ENCODE measurements at regions not wholly inside any gene's neighbourhood (a gene's known extent, or its start where the extent isn't known, plus 50 kb on each side); places are given as distances from the start of the nearest gene placed in this dataset.
"Not testable (repeated sequence)": the region's sequence is repeated elsewhere in the genome, so short reads cannot be mapped to it uniquely, and the experiment has no call there.

DNA sequence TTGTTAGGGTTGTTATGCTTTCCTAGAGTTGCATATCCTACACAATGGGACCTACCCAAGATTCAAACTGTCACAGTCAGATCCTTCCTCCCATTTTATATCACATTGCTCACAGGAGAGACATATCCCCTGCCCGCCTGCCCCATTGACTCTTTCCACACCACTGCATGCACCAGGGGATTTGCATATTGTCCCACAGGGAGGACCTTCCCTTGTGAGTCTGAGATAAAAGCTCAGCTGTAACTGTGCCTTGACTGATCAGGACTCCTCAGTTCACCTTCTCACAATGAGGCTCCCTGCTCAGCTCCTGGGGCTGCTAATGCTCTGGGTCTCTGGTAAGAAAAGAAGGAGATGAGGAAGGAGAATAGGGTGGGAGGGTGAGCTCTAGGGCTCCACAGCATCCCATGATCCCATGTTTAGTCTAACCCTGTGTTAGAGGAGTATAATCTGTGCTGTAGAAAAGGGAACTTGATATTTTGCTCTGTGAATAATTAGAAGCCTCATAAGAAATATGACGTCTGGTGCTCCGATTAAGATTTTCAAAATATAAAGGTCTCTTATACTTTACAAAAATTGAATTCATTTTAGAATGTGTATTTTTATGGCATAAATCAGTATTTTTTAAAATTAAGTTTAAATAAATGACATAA lies 1268.4 kb downstream of the RPIA start:
- not testable (repeated sequence) for TF ChIP-seq POLR2AphosphoS5, EP300, POLR2A (IDR thresholded peaks at IDR 0.05)
- TF ChIP-seq, protein P1, sequence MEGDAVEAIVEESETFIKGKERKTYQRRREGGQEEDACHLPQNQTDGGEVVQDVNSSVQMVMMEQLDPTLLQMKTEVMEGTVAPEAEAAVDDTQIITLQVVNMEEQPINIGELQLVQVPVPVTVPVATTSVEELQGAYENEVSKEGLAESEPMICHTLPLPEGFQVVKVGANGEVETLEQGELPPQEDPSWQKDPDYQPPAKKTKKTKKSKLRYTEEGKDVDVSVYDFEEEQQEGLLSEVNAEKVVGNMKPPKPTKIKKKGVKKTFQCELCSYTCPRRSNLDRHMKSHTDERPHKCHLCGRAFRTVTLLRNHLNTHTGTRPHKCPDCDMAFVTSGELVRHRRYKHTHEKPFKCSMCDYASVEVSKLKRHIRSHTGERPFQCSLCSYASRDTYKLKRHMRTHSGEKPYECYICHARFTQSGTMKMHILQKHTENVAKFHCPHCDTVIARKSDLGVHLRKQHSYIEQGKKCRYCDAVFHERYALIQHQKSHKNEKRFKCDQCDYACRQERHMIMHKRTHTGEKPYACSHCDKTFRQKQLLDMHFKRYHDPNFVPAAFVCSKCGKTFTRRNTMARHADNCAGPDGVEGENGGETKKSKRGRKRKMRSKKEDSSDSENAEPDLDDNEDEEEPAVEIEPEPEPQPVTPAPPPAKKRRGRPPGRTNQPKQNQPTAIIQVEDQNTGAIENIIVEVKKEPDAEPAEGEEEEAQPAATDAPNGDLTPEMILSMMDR (IDR thresholded peaks at IDR 0.05), result not testable (repeated sequence)

All from stomach (tissue), 4 donors.